ENCODE measurements at regions not wholly inside any gene's neighbourhood (a gene's known extent, or its start where the extent isn't known, plus 50 kb on each side); places are given as distances from the start of the nearest gene placed in this dataset.

DNA sequence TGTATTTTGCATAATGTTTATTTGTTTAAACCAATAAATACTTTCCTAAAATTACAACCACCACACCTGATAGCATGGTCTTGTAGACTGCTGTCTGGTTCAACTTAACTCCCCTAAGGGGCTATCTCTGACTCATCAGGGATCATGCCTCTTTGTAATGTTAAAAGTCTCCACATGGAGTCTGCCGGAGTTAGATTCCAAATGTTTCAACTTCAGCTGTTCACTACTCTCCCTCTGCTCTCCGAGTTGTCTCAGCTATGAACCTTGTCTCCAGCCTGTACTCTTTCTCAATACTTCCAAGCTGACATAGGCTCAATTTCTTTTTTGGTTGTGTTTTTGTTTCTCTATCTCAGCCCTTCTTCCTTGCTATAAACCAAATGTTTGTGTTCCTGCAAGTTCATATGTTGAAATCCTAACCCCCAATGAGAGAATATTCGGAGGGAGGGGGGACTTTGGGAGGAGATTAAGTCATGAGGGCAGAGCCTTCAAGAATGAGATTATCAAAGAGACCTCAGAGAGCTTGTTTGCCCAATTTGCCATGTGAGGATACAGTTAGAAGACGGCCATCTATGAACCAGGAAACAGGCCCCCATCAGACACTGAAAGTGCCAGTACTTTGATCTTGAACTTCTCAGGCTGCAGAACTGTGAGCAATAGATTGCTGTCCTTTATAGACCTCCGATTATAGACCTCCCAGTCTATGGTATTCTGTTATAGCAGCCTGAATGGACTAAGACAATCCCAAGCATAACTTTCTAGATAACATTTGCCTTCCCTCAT is 858.2 kb downstream of the VRK1 start:
- DNase-seq (ENCODE audit: low spot score) = no peak
- no peak for ATAC-seq (ENCODE audit: low FRiP score)
- TF ChIP-seq, protein P1, sequence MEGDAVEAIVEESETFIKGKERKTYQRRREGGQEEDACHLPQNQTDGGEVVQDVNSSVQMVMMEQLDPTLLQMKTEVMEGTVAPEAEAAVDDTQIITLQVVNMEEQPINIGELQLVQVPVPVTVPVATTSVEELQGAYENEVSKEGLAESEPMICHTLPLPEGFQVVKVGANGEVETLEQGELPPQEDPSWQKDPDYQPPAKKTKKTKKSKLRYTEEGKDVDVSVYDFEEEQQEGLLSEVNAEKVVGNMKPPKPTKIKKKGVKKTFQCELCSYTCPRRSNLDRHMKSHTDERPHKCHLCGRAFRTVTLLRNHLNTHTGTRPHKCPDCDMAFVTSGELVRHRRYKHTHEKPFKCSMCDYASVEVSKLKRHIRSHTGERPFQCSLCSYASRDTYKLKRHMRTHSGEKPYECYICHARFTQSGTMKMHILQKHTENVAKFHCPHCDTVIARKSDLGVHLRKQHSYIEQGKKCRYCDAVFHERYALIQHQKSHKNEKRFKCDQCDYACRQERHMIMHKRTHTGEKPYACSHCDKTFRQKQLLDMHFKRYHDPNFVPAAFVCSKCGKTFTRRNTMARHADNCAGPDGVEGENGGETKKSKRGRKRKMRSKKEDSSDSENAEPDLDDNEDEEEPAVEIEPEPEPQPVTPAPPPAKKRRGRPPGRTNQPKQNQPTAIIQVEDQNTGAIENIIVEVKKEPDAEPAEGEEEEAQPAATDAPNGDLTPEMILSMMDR (IDR thresholded peaks at IDR 0.05) = no peak

DNA sequence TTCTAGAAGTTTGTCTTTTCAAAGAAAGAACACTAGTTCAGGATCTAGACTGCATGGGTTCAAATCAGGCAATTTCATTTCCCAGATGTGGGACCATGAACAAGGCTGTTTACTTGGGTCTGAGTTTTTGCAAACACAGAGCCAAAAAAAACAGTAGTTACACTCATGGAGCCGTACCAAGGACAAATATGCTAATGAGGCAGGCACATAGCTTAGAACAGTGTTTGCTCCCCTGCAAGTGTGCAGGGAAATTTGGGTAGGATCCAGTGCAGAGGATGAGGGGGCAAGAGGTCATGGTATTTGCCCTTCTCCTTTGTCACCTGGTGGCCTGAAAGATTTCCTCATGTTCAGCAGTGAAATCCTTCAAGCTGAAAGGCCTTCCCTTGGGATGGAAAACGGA is 860.4 kb downstream of the VRK1 start:
- TF ChIP-seq, protein P1 (IDR thresholded peaks at IDR 0.05) = no peak
- no peak for ATAC-seq (ENCODE audit: low FRiP score)

DNA sequence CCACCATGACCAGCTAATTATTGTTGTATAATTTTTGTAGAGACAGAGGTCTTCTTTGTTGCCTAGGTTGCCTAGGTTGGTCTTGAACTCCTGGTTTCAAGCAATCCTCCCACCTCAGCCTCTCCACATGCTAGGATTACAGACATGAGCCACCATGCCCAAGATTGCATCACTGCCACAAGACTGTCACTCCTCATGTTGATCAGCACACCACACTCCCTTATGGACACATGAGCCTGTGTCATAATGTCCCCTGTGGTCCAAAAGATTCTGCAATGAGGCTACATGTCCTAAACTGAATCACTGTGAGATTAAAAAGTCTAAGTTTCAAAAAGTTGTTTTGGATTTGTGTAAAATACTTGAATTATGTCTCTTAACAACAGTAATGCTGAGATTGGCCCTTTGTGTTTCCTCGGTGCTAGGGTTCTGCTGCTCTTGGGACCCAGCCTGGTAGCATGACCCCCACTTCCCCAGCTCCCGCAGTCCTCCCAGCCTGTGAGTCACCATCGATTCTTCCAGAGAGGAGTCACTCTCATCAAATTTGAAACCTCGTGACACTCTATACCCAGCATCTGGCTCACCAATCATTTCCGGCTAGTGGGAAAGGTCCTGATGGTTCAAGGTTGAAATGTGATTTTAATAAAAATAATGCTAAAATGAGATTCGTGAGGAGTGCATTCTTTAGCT is 890.9 kb downstream of the VRK1 start:
- ATAC-seq (ENCODE audit: low FRiP score) (no peak), DNase-seq (ENCODE audit: low spot score) (no peak)
- TF ChIP-seq, protein P1 (IDR thresholded peaks at IDR 0.05) = no peak

More for the DNA sequence above, 860.4 kb downstream of the VRK1 start:
- no peak for DNase-seq (ENCODE audit: low spot score)

DNA sequence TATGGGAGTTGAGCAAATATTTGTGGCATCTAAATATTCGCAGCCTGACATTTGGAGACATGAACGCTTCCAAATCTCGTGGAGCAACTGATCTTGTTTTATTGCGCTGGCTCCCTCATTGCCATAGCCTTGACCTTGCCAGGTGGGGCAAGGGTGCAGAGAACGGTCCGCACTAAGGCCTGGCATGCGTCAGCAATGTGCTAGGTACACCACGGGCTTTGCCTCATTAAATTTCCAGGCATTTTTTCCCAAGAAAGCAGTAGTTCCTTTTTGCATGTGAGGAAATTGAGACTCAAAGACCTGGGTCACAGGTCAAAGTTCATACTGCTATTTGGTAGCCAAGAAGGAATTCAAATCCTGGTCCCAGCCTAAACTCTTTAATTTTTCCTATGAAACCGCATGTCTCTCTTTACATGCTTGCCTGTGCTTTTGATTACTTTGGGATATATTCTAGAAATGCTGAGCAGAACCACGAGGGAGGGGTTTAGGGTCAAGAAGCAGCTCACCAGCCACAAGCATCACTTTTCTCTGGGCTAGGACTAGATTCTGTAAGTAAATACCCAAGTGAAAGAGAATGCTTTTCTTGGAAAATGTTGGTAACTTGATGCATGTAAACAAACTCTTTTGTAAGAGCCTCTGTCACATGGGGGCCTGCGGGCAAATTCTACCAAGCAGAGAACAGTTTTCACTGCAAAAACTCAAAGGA is 891.6 kb downstream of the VRK1 start:
- TF ChIP-seq, protein P1 (IDR thresholded peaks at IDR 0.05) = no peak
- no peak for ATAC-seq (ENCODE audit: low FRiP score)
- no peak for DNase-seq (ENCODE audit: low spot score)

DNA sequence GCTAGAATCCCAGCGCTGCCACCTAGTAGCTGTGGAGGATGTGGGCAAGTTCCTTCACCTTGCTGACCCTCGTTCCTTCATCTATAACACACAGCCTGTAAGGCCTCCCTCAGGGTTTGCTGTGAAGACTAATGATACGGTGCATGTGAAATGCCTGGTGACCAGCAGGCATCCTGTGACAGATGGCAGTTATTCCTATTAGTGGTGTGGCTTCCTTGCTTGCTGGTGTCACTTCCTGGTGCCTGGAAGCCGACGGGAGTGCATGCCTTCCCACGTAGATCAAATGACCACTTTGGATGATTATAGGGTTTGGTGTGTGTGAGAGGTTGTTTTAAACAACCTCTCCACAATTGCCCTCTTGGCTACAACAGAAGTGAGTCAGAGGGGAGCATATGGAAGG is 894.9 kb downstream of the VRK1 start:
- DNase-seq (ENCODE audit: low spot score) (no peak), ATAC-seq (ENCODE audit: low FRiP score) (no peak)
- TF ChIP-seq, protein P1 (IDR thresholded peaks at IDR 0.05) = no peak

DNA sequence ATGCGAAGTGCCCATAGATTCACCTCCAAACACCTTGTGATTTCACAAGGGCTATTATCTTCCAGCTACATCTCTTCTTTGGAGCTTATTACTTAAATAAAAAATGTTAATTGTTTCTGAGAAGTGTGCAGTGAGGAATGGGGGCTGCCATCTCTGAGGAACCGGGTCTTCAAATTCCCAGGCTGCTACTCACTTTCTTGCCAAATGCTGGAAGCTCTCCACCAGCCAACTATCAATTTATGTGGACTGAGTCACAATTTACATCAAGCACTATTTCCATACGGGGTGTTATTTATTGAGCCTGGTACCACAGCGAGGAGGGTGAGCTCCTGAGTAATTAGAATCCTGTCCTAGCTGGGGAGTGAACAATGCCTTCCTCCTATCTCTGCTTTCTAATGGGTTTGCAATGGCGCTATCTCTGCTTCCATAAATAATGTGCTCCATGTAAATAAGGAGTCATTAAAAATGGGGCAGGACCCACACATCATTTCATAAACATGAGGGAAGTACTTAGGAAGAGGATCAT is 898.3 kb downstream of the VRK1 start:
- no peak for ATAC-seq (ENCODE audit: low FRiP score)

More for the DNA sequence above, 898.3 kb downstream of the VRK1 start:
- TF ChIP-seq, protein P1 (IDR thresholded peaks at IDR 0.05) = no peak
- no peak for DNase-seq (ENCODE audit: low spot score)

All from omental fat pad (tissue), 3 donors.